Body of pancreas (tissue), 4 donors: ENCODE measurements at regions not wholly inside any gene's neighbourhood (a gene's known extent, or its start where the extent isn't known, plus 50 kb on each side); places are given as distances from the start of the nearest gene placed in this dataset.

Experiments used
- CTCF ChIP-seq, 7 experiments: fragments of 450-650 bp in 4 of 7; fragments of 200-600 bp in 3 of 7; sonication (generic) in 3 of 7; IDR thresholded peaks; one replicate each; pipeline ENCODE4 v1.5.1; 2016 to 2019; ENCODE audit warnings: antibody characterized with exemption in 7 of 7
- POLR2A ChIP-seq, 3 donors: fragments of 450-650 bp; IDR thresholded peaks; one replicate each; pipeline ENCODE4 v1.6.1; 2016; ENCODE audit warnings: antibody characterized with exemption in 3 of 3, mild to moderate bottlenecking in 2 of 3

DNA sequence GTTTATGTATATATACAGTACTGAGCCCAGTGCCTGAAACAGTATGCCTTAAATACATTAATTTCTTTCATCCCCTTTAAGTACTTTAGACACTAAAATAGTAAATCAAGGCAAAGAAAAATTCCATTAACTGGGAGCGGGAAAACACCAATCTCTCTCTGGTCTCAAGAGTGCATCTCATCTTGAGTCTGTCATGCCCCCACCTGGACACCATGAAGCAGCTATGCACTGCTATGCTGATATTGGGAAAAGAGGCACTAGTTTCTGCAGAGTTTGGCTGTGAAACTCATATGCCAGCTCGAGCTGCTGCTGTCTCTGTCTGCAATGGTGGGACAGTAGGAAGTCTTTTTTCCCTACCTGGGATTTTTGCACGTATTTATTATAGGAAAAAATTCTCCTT, 754.4 kb upstream of the RAG2 start:
- TF ChIP-seq CTCF (IDR thresholded peaks at IDR 0.05) (no peak), POLR2A (IDR thresholded peaks at IDR 0.05) (no peak)
